OCI-LY7 (cell line): ENCODE measurements at regions not wholly inside any gene's neighbourhood (a gene's known extent, or its start where the extent isn't known, plus 50 kb on each side); places are given as distances from the start of the nearest gene placed in this dataset.
"Not testable (repeated sequence)": the region's sequence is repeated elsewhere in the genome, so short reads cannot be mapped to it uniquely, and the experiment has no call there.

Experiments
- BruUV-seq: library from RNA; stranded (reverse); fragments of 400-500 nt; replicated peaks from 2 replicates; lab custom pipeline; 2021; lab: Mats Ljungman, UMichigan
- CTCF ChIA-PET: fragments of 300-600 bp; sonication (Branson Sonifier 250); formaldehyde crosslinking; loops from one replicate; lab custom pipeline; 2022; ENCODE audit warnings: antibody characterized with exemption; ENCODE audit not compliant: unreplicated experiment; lab: Charles Lee
- POLR2A ChIA-PET: fragments of 300-600 bp; sonication (Branson Sonifier 250); formaldehyde crosslinking; loops from one replicate; lab custom pipeline; 2022; ENCODE audit warnings: antibody characterized with exemption; lab: Charles Lee
- DNase-seq: peaks from one replicate; pipeline ENCODE4 v3.0.0-alpha.2; 2015; ENCODE audit warnings: low spot score
- H2AFZ ChIP-seq: fragments of 200-600 bp; sonication (generic), shearing (Covaris generic); 2 replicates; pipeline ENCODE4 v1.6.1; 2014; ENCODE audit warnings: mild to moderate bottlenecking, antibody characterized with exemption, low read length, moderate library complexity
- H3K27ac ChIP-seq: fragments of 200-600 bp; sonication (generic); 2 replicates; pipeline ENCODE4 v1.5.1; 2014; ENCODE audit warnings: mixed run types, low read depth, mild to moderate bottlenecking, moderate library complexity, low read length, inconsistent platforms; ENCODE audit not compliant: poor library complexity, severe bottlenecking
- H3K36me3 ChIP-seq: fragments of 200-600 bp; sonication (generic); 2 replicates; pipeline ENCODE4 v1.6.1; 2014; ENCODE audit warnings: mild to moderate bottlenecking, antibody characterized with exemption, low read length, moderate library complexity, mixed read lengths; ENCODE audit not compliant: insufficient read depth
- H3K4me1 ChIP-seq: fragments of 200-600 bp; sonication (generic); 2 replicates; pipeline ENCODE4 v1.5.1; 2014; ENCODE audit warnings: mild to moderate bottlenecking, low read length; ENCODE audit not compliant: insufficient read depth, poor library complexity, severe bottlenecking
- H3K4me2 ChIP-seq: fragments of 200-600 bp; sonication (generic); 2 replicates; pipeline ENCODE4 v1.6.1; 2014; ENCODE audit warnings: mild to moderate bottlenecking, low read length
- H3K4me3 ChIP-seq: fragments of 200-600 bp; sonication (generic); 2 replicates; pipeline ENCODE4 v1.5.1; 2014; ENCODE audit warnings: mild to moderate bottlenecking, low read depth, low read length; ENCODE audit not compliant: poor library complexity, severe bottlenecking
- H3K79me2 ChIP-seq: fragments of 200-600 bp; sonication (generic); 2 replicates; pipeline ENCODE4 v1.6.1; 2016; ENCODE audit warnings: low read depth, mild to moderate bottlenecking, low read length, moderate library complexity, mixed read lengths; ENCODE audit not compliant: insufficient read depth
- H3K9me2 ChIP-seq: fragments of 200-600 bp; sonication (generic); 2 replicates; pipeline ENCODE4 v1.6.1; 2016; ENCODE audit warnings: mild to moderate bottlenecking, low read length, mixed read lengths; ENCODE audit not compliant: insufficient read depth
- H3K9me3 ChIP-seq: fragments of 200-600 bp; sonication (generic); 2 replicates; pipeline ENCODE4 v1.6.1; 2014; ENCODE audit warnings: mild to moderate bottlenecking, mixed run types, low read length, mixed read lengths
- H4K20me1 ChIP-seq: fragments of 200-600 bp; sonication (generic); 2 replicates; pipeline ENCODE4 v1.6.1; 2014; ENCODE audit warnings: mild to moderate bottlenecking, antibody characterized with exemption, low read length, moderate library complexity, mixed read lengths; ENCODE audit not compliant: insufficient read depth
- CTCF ChIP-seq: fragments of 200-600 bp; sonication (generic); conservative IDR thresholded peaks from 2 replicates; pipeline ENCODE4 v1.5.1; 2014; ENCODE audit warnings: mild to moderate bottlenecking, antibody characterized with exemption, low read length, moderate library complexity, mixed read lengths
- EZH2phosphoT487 ChIP-seq: fragments of 200-600 bp; sonication (generic); IDR thresholded peaks from 2 replicates; pipeline ENCODE4 v1.6.1; 2018; ENCODE audit warnings: low read depth, borderline replicate concordance, mild to moderate bottlenecking, mixed run types, antibody characterized with exemption, low read length, moderate library complexity, mixed read lengths
- intact Hi-C: fragments of 100-400 bp; cut with micrococcal nuclease; formaldehyde crosslinking; loops from one replicate; pipeline ENCODE4 v1.10.0; 2022; ENCODE audit not compliant: unreplicated experiment

GRCh38 chr14:105699706-105700105 is 173.3 kb downstream of the TMEM121 start:
- H3K9me3 ChIP-seq, POLR2A ChIA-PET, H2AFZ ChIP-seq, CTCF ChIA-PET, H3K36me3 ChIP-seq, H4K20me1 ChIP-seq, BruUV-seq, H3K9me2 ChIP-seq: not testable (repeated sequence)
- H3K4me3 ChIP-seq: peak overlapping the region; percentile 52
- intact Hi-C loops: loop anchor here (5.0 kb wide), 1 partner anchor 118 kb away; no protein-coding TSS in a partner anchor
- H3K27ac ChIP-seq: peak overlapping the region; percentile 97
- H3K79me2 ChIP-seq: peaks cover 17% of the 10 kb centered on the region; the same call in 1 of the 2 replicates
- H3K4me2 ChIP-seq: peak overlapping the region; percentile 72
- DNase-seq: peak; percentile 33
- peaks cover 71% of the 10 kb centered on the region for H3K4me1 ChIP-seq

- intact Hi-C loops: loop anchor here (5.0 kb wide), 1 partner anchor 117 kb away; no protein-coding TSS in a partner anchor
- H3K79me2 ChIP-seq: peaks cover 13% of the 10 kb centered on the region; the same call in 1 of the 2 replicates
- DNase-seq: peak; percentile 71
- H3K9me2 ChIP-seq, H3K36me3 ChIP-seq, H4K20me1 ChIP-seq, H2AFZ ChIP-seq, H3K9me3 ChIP-seq: not testable (repeated sequence)
- POLR2A ChIA-PET: interaction anchor here (0.5 to 0.6 kb wide), 2 partner anchors 113 to 120 kb away, joined by 3 to 4 read pairs; no protein-coding TSS in a partner anchor
- peak overlapping the region; percentile 97 for H3K27ac ChIP-seq
- peaks cover 68% of the 10 kb centered on the region for H3K4me1 ChIP-seq
- H3K4me3 ChIP-seq: peak overlapping the region; percentile 52
- CTCF ChIA-PET: interaction anchor here (0.6 kb wide), 1 partner anchor 111 kb away, joined by 3 read pairs; no protein-coding TSS in a partner anchor
- H3K4me2 ChIP-seq: peak overlapping the region; percentile 72
- BruUV-seq: TSS peak; percentile 85
Observed at GRCh38 chr14:105700146-105700545, 173.8 kb downstream of the TMEM121 start.

GRCh38 chr14:105700622-105701288 is 174.4 kb downstream of the TMEM121 start:
- Histone ChIP-seq H2AFZ (no peak overlapping the region), H3K27ac (peak overlapping the region; percentile 97), H4K20me1 (no peaks in the 10 kb centered on the region), H3K4me3 (peak overlapping the region; percentile 52), H3K36me3 (no peaks in the 10 kb centered on the region), H3K9me2 (no peaks in the 10 kb centered on the region), H3K9me3 (no peaks in the 10 kb centered on the region), H3K4me1 (peaks cover 69% of the 10 kb centered on the region), H3K79me2 (peaks cover 11% of the 10 kb centered on the region; the same call in 1 of the 2 replicates), H3K4me2 (peak overlapping the region; percentile 72)
- CTCF ChIA-PET: interaction anchor here (0.6 kb wide), 2 partner anchors 10 to 112 kb away, joined by 3 read pairs; no protein-coding TSS in a partner anchor
- intact Hi-C loops: loop anchor here (5.0 kb wide), 1 partner anchor 117 kb away; no protein-coding TSS in a partner anchor
- TF ChIP-seq CTCF (no peak), EZH2phosphoT487 (no peak)
- no TSS peak for BruUV-seq
- POLR2A ChIA-PET: interaction anchor here (0.5 to 0.7 kb wide), 3 partner anchors 107 to 120 kb away, joined by 3 to 4 read pairs (median 4); no protein-coding TSS in a partner anchor
- DNase-seq: peak; percentile 95
